ENCODE measurements at regions not wholly inside any gene's neighbourhood (a gene's known extent, or its start where the extent isn't known, plus 50 kb on each side); places are given as distances from the start of the nearest gene placed in this dataset.

- DNase-seq, result no peak
Observed at GRCh38 chr7:116148108-116148507, 62.2 kb upstream of the TES start.

- no peak for DNase-seq
Observed at GRCh38 chr7:116148626-116149025, 61.7 kb upstream of the TES start.

GRCh38 chr7:116150588-116150987 is 59.8 kb upstream of the TES start:
- no peak for DNase-seq

GRCh38 chr7:116152276-116152675 is 58.1 kb upstream of the TES start:
- no peak for DNase-seq

- DNase-seq, result no peak
Observed at GRCh38 chr7:116153050-116153449, 57.3 kb upstream of the TES start.

GRCh38 chr7:116159711-116160110 is 50.6 kb upstream of the TES start:
- no peak for DNase-seq

Data from KG1 (cell line).